ENCODE measurements at regions not wholly inside any gene's neighbourhood (a gene's known extent, or its start where the extent isn't known, plus 50 kb on each side); places are given as distances from the start of the nearest gene placed in this dataset.

DNA sequence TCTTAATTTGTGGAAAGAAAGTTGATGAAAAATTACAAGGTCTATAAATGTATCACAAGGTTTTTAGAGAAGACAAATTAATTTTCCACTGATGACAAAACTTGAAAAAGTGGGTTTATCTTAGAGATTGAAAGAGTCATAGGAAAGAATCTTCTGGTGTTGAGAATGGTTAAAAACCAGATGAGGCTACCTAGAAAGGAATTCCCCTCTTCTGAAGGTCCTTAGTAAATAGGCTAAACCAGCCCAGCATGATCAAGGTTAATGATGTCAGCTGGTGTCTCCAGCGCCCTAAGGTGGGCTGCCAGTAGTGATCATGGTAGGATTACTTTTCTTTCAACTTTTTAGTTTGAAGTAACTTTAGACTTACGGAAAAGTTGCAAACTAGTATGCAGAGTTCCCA is 71.8 kb upstream of the PGRMC2 start:
- TF ChIP-seq, protein P1, sequence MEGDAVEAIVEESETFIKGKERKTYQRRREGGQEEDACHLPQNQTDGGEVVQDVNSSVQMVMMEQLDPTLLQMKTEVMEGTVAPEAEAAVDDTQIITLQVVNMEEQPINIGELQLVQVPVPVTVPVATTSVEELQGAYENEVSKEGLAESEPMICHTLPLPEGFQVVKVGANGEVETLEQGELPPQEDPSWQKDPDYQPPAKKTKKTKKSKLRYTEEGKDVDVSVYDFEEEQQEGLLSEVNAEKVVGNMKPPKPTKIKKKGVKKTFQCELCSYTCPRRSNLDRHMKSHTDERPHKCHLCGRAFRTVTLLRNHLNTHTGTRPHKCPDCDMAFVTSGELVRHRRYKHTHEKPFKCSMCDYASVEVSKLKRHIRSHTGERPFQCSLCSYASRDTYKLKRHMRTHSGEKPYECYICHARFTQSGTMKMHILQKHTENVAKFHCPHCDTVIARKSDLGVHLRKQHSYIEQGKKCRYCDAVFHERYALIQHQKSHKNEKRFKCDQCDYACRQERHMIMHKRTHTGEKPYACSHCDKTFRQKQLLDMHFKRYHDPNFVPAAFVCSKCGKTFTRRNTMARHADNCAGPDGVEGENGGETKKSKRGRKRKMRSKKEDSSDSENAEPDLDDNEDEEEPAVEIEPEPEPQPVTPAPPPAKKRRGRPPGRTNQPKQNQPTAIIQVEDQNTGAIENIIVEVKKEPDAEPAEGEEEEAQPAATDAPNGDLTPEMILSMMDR (IDR thresholded peaks at IDR 0.05) = no peak
- TF ChIP-seq POLR2AphosphoS5 (IDR thresholded peaks at IDR 0.05; ENCODE audit: low read depth, low read length) = no peak
- no peak for TF ChIP-seq SIN3A (IDR thresholded peaks at IDR 0.05; ENCODE audit: borderline replicate concordance, insufficient read depth, low read depth, low read length)
- TF ChIP-seq, protein P2, sequence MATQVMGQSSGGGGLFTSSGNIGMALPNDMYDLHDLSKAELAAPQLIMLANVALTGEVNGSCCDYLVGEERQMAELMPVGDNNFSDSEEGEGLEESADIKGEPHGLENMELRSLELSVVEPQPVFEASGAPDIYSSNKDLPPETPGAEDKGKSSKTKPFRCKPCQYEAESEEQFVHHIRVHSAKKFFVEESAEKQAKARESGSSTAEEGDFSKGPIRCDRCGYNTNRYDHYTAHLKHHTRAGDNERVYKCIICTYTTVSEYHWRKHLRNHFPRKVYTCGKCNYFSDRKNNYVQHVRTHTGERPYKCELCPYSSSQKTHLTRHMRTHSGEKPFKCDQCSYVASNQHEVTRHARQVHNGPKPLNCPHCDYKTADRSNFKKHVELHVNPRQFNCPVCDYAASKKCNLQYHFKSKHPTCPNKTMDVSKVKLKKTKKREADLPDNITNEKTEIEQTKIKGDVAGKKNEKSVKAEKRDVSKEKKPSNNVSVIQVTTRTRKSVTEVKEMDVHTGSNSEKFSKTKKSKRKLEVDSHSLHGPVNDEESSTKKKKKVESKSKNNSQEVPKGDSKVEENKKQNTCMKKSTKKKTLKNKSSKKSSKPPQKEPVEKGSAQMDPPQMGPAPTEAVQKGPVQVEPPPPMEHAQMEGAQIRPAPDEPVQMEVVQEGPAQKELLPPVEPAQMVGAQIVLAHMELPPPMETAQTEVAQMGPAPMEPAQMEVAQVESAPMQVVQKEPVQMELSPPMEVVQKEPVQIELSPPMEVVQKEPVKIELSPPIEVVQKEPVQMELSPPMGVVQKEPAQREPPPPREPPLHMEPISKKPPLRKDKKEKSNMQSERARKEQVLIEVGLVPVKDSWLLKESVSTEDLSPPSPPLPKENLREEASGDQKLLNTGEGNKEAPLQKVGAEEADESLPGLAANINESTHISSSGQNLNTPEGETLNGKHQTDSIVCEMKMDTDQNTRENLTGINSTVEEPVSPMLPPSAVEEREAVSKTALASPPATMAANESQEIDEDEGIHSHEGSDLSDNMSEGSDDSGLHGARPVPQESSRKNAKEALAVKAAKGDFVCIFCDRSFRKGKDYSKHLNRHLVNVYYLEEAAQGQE (IDR thresholded peaks at IDR 0.05; ENCODE audit: insufficient read depth in 1 of 2, low read depth in 2 of 2, low read length in 1 of 2) = no peak
- TF ChIP-seq TCF7L2 (IDR thresholded peaks at IDR 0.05; ENCODE audit: low read depth, low read length) = no peak
